ENCODE measurements at regions not wholly inside any gene's neighbourhood (a gene's known extent, or its start where the extent isn't known, plus 50 kb on each side); places are given as distances from the start of the nearest gene placed in this dataset.

- no peak for TF ChIP-seq CHD7 (IDR thresholded peaks at IDR 0.05; ENCODE audit: insufficient replicate concordance, low read length)
- no peak for TF ChIP-seq SAP30 (IDR thresholded peaks at IDR 0.05; ENCODE audit: insufficient read depth, insufficient replicate concordance, low read length)
- no peak for TF ChIP-seq RNF2 (IDR thresholded peaks at IDR 0.05; ENCODE audit: borderline replicate concordance, low read depth, low read length, missing control alignments, poor library complexity, severe bottlenecking)
- no peak for TF ChIP-seq NRF1 (IDR thresholded peaks at IDR 0.05; ENCODE audit: low read depth, low read length)
- TF ChIP-seq ATF3 (IDR thresholded peaks at IDR 0.05; ENCODE audit: insufficient read depth, low read depth, low read length) = no peak
These were observed 443.7 kb downstream of the DSEL start (continued) for GRCh38 chr18:67072791-67073190.

Measured in H1 (cell line).